A549 (cell line): ENCODE measurements at regions not wholly inside any gene's neighbourhood (a gene's known extent, or its start where the extent isn't known, plus 50 kb on each side); places are given as distances from the start of the nearest gene placed in this dataset.

ENCODE experiments used
- ATAC-seq, 2 experiments: fragments of 200-7000 bp in 1 of 2; fragments of >200 bp in 1 of 2; cut with Nextera tagmentation in 1 of 2; cut with Tn5 transposase in 1 of 2; 3 replicates each; pipeline versions ENCODE4 v1.8.0 to v1.9.1; 2018 to 2020; ENCODE audit warnings: mild to moderate bottlenecking in 1 of 2, moderate library complexity in 1 of 2
- CTCF ChIA-PET: fragments of 300-600 bp; sonication (Branson Sonifier 250); formaldehyde crosslinking; extraction: SDS; loops from one replicate; lab custom pipeline; 2021; ENCODE audit warnings: antibody characterized with exemption, inconsistent platforms; lab: Yijun Ruan, JAX
- POLR2A ChIA-PET: fragments of 350-600 bp; formaldehyde crosslinking; extraction: SDS; loops from one replicate; lab custom pipeline; 2021; ENCODE audit warnings: antibody characterized with exemption, inconsistent platforms; lab: Yijun Ruan, JAX
- DNase-seq, 2 experiments: peaks; one replicate each; pipeline versions ENCODE4 v3.0.0 to v3.0.0-alpha.2; 2011 to 2016; ENCODE audit warnings: low read depth in 1 of 2, low spot score in 1 of 2
- FAIRE-seq: peaks from 2 replicates; lab custom pipeline; 2011; peaks lifted over from hg19 to GRCh38; lab: Jason Lieb, UNC
- H3K27ac ChIP-seq, 2 experiments: fragments of >200 bp; sonication (Bioruptor Twin); formaldehyde crosslinking; 3 replicates each; pipeline ENCODE4 v1.5.1; 2016 to 2017
- H3K4me1 ChIP-seq: fragments of >200 bp; sonication (Bioruptor Twin); formaldehyde crosslinking; 3 replicates; pipeline ENCODE4 v1.6.1; 2016
- H3K4me2 ChIP-seq: fragments of >200 bp; sonication (Bioruptor Twin); formaldehyde crosslinking; 3 replicates; pipeline ENCODE4 v1.6.1; 2016
- H3K4me3 ChIP-seq: fragments of >200 bp; sonication (Bioruptor Twin); formaldehyde crosslinking; 3 replicates; pipeline ENCODE4 v1.5.1; 2016
- H3K9me3 ChIP-seq: fragments of >200 bp; sonication (Bioruptor Twin); formaldehyde crosslinking; 3 replicates; pipeline ENCODE4 v1.6.1; 2016
- CBX2 ChIP-seq: fragments of 200-600 bp; sonication (generic); IDR thresholded peaks from 2 replicates; pipeline ENCODE4 v1.6.1; 2016; ENCODE audit warnings: low read depth, mild to moderate bottlenecking, borderline replicate concordance
- CBX8 ChIP-seq: fragments of 200-600 bp; sonication (generic); IDR thresholded peaks from 2 replicates; pipeline ENCODE4 v1.6.1; 2016
- CEBPB ChIP-seq, 2 experiments: fragments of >200 bp in 1 of 2; sonication (Bioruptor Twin) in 1 of 2; formaldehyde crosslinking in 1 of 2; IDR thresholded peaks; 2 replicates each; pipeline ENCODE4 v1.6.1; 2012 to 2016
- EHF ChIP-seq: fragments of 250-450 bp; sonication (Bioruptor Pico); IDR thresholded peaks from 2 replicates; pipeline ENCODE4 v1.5.0; 2020; ENCODE audit warnings: mild to moderate bottlenecking
- EHMT2 ChIP-seq: fragments of 200-600 bp; sonication (generic); IDR thresholded peaks from 2 replicates; pipeline ENCODE4 v1.6.1; 2016; ENCODE audit warnings: antibody characterized with exemption, low read depth, mild to moderate bottlenecking, moderate library complexity
- EP300 ChIP-seq, 2 experiments: fragments of >200 bp; sonication (Bioruptor Twin); formaldehyde crosslinking; IDR thresholded peaks; 2 replicates in 1 of 2; 3 replicates in 1 of 2; pipeline ENCODE4 v1.6.1; 2016 to 2017
- ESRRA ChIP-seq: fragments of 150-350 bp; IDR thresholded peaks from 2 replicates; pipeline ENCODE4 v1.6.1; 2014; ENCODE audit warnings: mild to moderate bottlenecking, low read length, borderline replicate concordance
- FOSB ChIP-seq: fragments of 250-450 bp; sonication (Bioruptor Pico); IDR thresholded peaks from 2 replicates; pipeline ENCODE4 v1.5.0; 2020; ENCODE audit warnings: mild to moderate bottlenecking, moderate library complexity
- GATA3 ChIP-seq: IDR thresholded peaks from 2 replicates; pipeline ENCODE4 v1.6.1; 2012; ENCODE audit warnings: borderline replicate concordance
- HEYL ChIP-seq: fragments of 250-450 bp; sonication (Bioruptor Pico); IDR thresholded peaks from 2 replicates; pipeline ENCODE4 v1.8.0; 2021; ENCODE audit warnings: mild to moderate bottlenecking, moderate library complexity
- HMGXB4 ChIP-seq: fragments of 250-450 bp; sonication (Bioruptor Pico); IDR thresholded peaks from 2 replicates; pipeline ENCODE4 v1.5.0; 2021; ENCODE audit warnings: mild to moderate bottlenecking, moderate library complexity, borderline replicate concordance
- HOXA7 ChIP-seq: fragments of 250-450 bp; sonication (Bioruptor Pico); IDR thresholded peaks from 2 replicates; pipeline ENCODE4 v1.5.0; 2020; ENCODE audit warnings: mild to moderate bottlenecking, moderate library complexity
- JUN ChIP-seq, 2 experiments: fragments of >200 bp; sonication (Bioruptor Twin); formaldehyde crosslinking; IDR thresholded peaks; 2 replicates in 1 of 2; 3 replicates in 1 of 2; pipeline ENCODE4 v1.6.1; 2016 to 2017
- JUNB ChIP-seq: fragments of >200 bp; sonication (Bioruptor Twin); formaldehyde crosslinking; IDR thresholded peaks from 2 replicates; pipeline ENCODE4 v1.6.1; 2016
- KDM1A ChIP-seq: fragments of 200-600 bp; sonication (generic); IDR thresholded peaks from 2 replicates; pipeline ENCODE4 v1.6.1; 2016; ENCODE audit warnings: low read depth, mild to moderate bottlenecking
- MAFK ChIP-seq: fragments of 450-650 bp; IDR thresholded peaks from 2 replicates; pipeline ENCODE4 v1.6.1; 2014; ENCODE audit not compliant: partially characterized antibody
- MYC ChIP-seq: IDR thresholded peaks from 2 replicates; pipeline ENCODE4 v1.6.1; 2012; ENCODE audit warnings: mild to moderate bottlenecking, inconsistent platforms, low read length, improper control_type of control experiment, borderline replicate concordance
- NR3C1 ChIP-seq: fragments of >200 bp; sonication (Bioruptor Twin); formaldehyde crosslinking; IDR thresholded peaks from 3 replicates; pipeline ENCODE4 v1.6.1; 2017
- RAD21 ChIP-seq, 2 experiments: fragments of >200 bp in 1 of 2; sonication (Bioruptor Twin) in 1 of 2; formaldehyde crosslinking in 1 of 2; IDR thresholded peaks in 1 of 2; conservative IDR thresholded peaks in 1 of 2; 2 replicates in 1 of 2; 3 replicates in 1 of 2; pipeline ENCODE4 v1.6.1; 2012 to 2018; ENCODE audit warnings: inconsistent platforms in 1 of 2
- REST ChIP-seq: fragments of 200-600 bp; sonication (generic); IDR thresholded peaks from 2 replicates; pipeline ENCODE4 v1.6.1; 2016; ENCODE audit warnings: antibody characterized with exemption, mild to moderate bottlenecking, moderate library complexity
- RFX5 ChIP-seq: fragments of 450-650 bp; IDR thresholded peaks from 2 replicates; pipeline ENCODE4 v1.7.1; 2014; ENCODE audit warnings: antibody characterized with exemption, mild to moderate bottlenecking, moderate library complexity
- RNF2 ChIP-seq: fragments of 200-600 bp; sonication (generic); IDR thresholded peaks from 2 replicates; pipeline ENCODE4 v1.6.1; 2016; ENCODE audit warnings: low read depth, mild to moderate bottlenecking, antibody characterized with exemption, moderate library complexity, borderline replicate concordance
- ZC3H11A ChIP-seq: fragments of 450-650 bp; IDR thresholded peaks from 2 replicates; pipeline ENCODE4 v1.6.1; 2014; ENCODE audit warnings: antibody characterized with exemption, mild to moderate bottlenecking
- ZNF302 ChIP-seq: fragments of 250-450 bp; sonication (Bioruptor Pico); IDR thresholded peaks from 2 replicates; pipeline ENCODE4 v1.9.0; 2021; ENCODE audit warnings: inconsistent platforms, mild to moderate bottlenecking, moderate library complexity
- WGBS: methylation state at CpG from one replicate; pipeline ENCODE4 v1.1.6; 2017; ENCODE audit errors: missing lambda C conversion rate; 5-methylcytosine and 5-hydroxymethylcytosine counted together
- TF ChIP-seq, protein P1 (sequence below): IDR thresholded peaks from 2 replicates; pipeline ENCODE4 v1.6.1; 2012; ENCODE audit warnings: low read depth, borderline replicate concordance
- TF ChIP-seq, protein P2 (sequence below): fragments of 250-450 bp; sonication (Bioruptor Pico); IDR thresholded peaks from 2 replicates; pipeline ENCODE4 v1.5.0; 2020; ENCODE audit warnings: low read depth, mild to moderate bottlenecking, moderate library complexity

DNA sequence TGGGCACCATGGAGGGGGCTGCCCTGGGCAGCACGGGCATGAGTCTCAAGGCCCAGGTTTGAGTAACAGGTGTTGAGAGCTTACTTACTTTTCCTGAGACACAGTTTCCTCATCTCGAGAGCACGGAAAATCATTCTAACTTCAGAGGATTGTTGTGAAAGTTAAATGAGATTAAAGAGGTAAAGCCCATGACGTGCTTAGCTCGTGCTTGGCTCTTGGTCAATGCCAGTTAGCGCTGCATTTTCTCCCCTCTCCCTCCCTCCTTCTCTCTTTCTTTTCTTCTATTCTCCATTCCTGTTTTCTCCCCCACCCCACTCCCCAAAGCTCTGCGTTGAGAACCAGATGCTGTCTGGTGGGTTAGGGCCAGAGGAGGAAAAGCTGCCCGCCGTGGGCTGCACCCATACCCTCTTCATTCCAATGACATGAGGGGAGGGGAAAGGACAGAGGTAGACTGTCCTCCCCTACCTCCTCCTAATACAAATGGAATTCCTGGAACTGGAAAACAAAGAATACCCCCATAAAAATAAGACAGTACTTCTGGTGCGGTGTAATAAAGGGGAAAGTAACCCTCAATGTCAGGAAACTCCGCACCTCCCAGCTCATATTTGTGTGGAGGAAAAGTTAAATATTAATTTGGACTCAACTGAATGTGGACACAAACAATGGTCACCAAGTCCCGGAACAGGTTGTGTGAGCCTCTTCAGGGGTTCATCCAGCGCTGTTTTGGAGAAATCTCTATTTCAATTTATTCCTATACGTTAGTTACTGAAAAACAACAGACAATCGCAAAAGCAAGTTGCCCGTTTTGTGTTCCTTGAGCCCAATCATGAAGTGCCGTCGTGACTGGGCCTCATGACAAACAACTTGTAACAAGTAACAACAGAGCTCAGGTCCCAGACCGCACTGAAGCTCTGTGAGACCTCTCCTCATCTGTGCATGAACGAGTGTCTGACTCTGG is 54.8 kb upstream of the B3GAT1 start:
- Histone ChIP-seq H3K27ac (no peak overlapping the region), H3K9me3 (no peaks in the 10 kb centered on the region), H3K4me2 (no peak overlapping the region), H3K4me1 (no peaks in the 10 kb centered on the region), H3K4me3 (no peak overlapping the region)
- DNase-seq (no peak), FAIRE-seq (no peak), ATAC-seq (no peak)
- 11% methylated on average over 15 of the region's 20 CpGs for WGBS
- ChIA-PET POLR2A (no interaction called here), CTCF (no interaction called here)
- TF ChIP-seq JUNB = no peak
- no peak for TF ChIP-seq ZNF302 (CRISPR knock-in tag)
- TF ChIP-seq ZC3H11A = no peak
- TF ChIP-seq ESRRA = no peak
- no peak for TF ChIP-seq EP300 (IDR thresholded peaks at IDR 0.05)
- no peak for TF ChIP-seq GATA3
- no peak for TF ChIP-seq CBX2
- no peak for TF ChIP-seq RNF2
- no peak for TF ChIP-seq HMGXB4
- TF ChIP-seq RAD21 (conservative IDR thresholded peaks at IDR 0.05 in 1 of 2, IDR thresholded peaks at IDR 0.05 in 1 of 2) = no peak
- no peak for TF ChIP-seq EHMT2
- TF ChIP-seq FOSB (CRISPR knock-in tag) = no peak
- TF ChIP-seq JUN (IDR thresholded peaks at IDR 0.05) = no peak
- TF ChIP-seq HOXA7 (CRISPR knock-in tag) = no peak
- no peak for TF ChIP-seq EHF (CRISPR knock-in tag)

DNA sequence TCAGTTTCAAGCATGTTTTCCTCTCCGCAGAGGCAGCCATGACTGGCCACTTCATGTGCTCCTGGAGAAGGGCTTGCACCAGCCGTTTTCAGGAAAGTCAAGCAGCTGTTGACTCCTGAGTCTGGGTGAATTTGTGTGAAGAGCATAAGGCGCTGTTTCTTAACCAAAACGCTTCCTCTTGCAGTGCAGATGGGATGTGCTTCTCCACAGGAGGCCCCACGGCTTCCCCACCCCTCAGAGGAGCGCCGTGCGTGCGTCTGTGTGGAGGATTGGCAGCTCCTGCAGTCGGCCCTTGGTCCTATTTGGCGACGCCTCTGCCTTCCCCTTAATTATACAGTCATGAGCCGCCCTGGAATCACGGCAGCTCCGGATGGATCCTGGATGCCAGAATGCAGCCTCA is 54.1 kb upstream of the B3GAT1 start:
- Histone ChIP-seq H3K9me3 (no peaks in the 10 kb centered on the region), H3K4me2 (no peak overlapping the region), H3K4me3 (no peak overlapping the region), H3K4me1 (no peaks in the 10 kb centered on the region), H3K27ac (no peak overlapping the region)
- ATAC-seq = no peak
- FAIRE-seq = no peak
- POLR2A ChIA-PET = no interaction called here
- CTCF ChIA-PET = no interaction called here
- TF ChIP-seq RAD21 (conservative IDR thresholded peaks at IDR 0.05 in 1 of 2, IDR thresholded peaks at IDR 0.05 in 1 of 2) (no peak), RFX5 (no peak), MYC (no peak), CBX2 (no peak), CBX8 (no peak), JUNB (no peak), KDM1A (no peak), NR3C1 (no peak), MAFK (no peak), REST (no peak), CEBPB (IDR thresholded peaks at IDR 0.05) (no peak), HEYL (CRISPR knock-in tag) (no peak), RNF2 (no peak)
- TF ChIP-seq, protein P1, sequence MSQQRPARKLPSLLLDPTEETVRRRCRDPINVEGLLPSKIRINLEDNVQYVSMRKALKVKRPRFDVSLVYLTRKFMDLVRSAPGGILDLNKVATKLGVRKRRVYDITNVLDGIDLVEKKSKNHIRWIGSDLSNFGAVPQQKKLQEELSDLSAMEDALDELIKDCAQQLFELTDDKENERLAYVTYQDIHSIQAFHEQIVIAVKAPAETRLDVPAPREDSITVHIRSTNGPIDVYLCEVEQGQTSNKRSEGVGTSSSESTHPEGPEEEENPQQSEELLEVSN = no peak
- TF ChIP-seq, protein P2, sequence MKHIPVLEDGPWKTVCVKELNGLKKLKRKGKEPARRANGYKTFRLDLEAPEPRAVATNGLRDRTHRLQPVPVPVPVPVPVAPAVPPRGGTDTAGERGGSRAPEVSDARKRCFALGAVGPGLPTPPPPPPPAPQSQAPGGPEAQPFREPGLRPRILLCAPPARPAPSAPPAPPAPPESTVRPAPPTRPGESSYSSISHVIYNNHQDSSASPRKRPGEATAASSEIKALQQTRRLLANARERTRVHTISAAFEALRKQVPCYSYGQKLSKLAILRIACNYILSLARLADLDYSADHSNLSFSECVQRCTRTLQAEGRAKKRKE = no peak
- WGBS = 7% methylated on average over 7 of the region's 15 CpGs
- no peak for DNase-seq
